GM19455 (cell line): ENCODE measurements at regions not wholly inside any gene's neighbourhood (a gene's known extent, or its start where the extent isn't known, plus 50 kb on each side); places are given as distances from the start of the nearest gene placed in this dataset.

Experiments used
- ATAC-seq: cut with Tn5 transposase; IDR thresholded peaks from one replicate; pipeline ENCODE4 v1.9.1; 2021; ENCODE audit not compliant: unreplicated experiment

GRCh38 chr10:8588135-8588534 lies 533.6 kb downstream of the GATA3 start:
- ATAC-seq, result no peak

DNA sequence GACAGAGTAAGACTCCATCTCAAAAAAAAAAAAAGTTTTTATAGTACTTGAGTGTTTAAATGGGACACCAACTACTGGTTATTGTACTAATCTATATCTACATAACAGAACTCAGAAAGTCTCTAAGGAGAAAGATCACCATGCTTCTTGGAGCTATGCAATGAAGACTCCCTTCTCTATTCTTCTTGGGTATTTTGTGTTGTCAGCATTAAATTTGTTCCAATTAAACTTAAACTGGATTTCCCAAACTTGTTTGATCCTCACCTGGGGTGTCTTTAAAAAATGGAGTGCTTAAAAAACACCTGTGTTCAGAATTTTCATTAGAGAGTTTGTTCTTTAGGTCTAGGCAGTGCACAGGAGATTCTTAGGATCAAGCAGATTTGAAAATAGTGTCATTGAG lies 536.0 kb downstream of the GATA3 start:
- ATAC-seq, result no peak

- ATAC-seq, result no peak
Measured at GRCh38 chr10:8591640-8592039, 537.2 kb downstream of the GATA3 start.

DNA sequence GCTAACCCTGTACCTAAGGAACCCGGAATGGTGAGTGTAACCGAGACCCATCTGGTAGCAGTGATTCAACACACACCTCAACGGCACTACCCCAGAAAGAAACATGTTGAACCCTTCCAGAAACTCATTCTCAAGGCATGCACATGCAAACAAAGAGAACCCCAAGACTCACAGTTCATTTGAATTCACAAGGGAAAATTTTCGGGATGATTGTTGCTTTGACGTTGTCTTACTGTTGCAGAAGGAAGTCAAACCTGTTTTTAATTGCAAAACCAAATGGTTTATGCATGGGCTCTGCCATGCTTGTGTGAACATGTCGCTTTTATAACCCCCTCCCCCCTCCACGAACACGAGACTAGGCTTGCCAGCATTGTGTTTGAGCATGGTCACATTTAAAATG lies 539.7 kb downstream of the GATA3 start:
- ATAC-seq, result no peak

DNA sequence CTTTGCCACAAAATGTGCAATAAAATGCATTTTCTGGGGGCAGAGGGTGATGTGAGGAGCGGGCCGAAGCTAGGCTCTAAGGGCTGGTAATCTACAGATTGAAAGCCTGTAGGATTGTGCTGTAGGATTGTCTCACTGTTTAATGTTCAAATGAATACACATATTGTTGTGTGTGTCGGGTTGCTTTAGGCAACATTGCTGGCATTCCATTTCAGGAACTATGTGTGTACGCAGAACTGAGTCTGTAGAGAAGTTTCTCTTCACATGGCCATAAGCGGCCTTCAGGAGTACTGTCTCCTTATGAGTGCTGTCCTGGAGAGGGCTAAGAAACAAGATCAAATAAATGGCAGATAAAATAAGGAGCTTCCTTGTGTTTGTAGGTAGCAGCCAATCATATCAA lies 540.2 kb downstream of the GATA3 start:
- no peak for ATAC-seq

DNA sequence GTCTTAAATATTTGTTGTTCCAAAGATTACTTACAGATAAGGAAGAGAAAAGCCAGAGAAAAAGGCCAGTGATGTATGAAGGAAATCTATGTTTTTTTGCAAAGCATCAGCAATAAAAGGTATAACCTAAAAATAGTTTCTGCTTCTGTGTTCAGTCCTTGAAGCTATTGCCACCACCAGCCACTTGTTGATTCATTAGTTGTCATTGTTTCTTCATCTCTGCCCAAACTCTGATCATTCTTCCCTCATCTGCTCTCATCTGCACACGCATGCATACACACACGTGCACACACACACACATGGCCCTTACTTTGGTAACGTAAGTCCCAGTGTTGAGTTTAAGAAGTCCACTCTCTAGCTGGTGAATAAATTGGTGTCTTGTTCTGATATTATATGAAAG lies 540.7 kb downstream of the GATA3 start:
- no peak for ATAC-seq

DNA sequence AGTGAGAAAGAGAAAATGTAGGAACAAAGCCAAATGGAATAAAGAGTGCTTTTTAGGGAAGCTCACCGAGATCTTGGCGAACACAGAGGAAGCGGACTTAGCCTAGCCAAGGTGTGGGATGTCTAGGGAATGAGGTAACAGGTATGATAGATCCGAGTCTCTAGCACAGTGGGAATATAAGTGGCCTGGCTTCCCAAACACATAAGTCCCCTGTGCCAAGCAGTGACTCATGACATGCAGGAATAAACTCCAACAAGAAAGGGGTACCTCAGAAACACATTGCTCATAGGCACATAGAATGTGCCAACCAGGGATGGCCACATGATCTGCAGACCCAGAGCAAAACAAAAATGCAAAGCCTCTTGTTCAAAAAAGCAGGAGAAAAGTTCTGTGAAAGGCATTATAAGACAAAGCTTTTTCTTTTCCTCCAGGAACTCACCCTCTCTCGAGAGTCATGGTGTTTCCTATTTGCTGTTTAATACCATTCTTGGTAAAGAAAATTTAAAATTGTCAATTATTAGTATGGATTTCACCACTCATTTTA lies 542.5 kb downstream of the GATA3 start:
- no peak for ATAC-seq

GRCh38 chr10:8600192-8600591 lies 545.7 kb downstream of the GATA3 start:
- no peak for ATAC-seq

DNA sequence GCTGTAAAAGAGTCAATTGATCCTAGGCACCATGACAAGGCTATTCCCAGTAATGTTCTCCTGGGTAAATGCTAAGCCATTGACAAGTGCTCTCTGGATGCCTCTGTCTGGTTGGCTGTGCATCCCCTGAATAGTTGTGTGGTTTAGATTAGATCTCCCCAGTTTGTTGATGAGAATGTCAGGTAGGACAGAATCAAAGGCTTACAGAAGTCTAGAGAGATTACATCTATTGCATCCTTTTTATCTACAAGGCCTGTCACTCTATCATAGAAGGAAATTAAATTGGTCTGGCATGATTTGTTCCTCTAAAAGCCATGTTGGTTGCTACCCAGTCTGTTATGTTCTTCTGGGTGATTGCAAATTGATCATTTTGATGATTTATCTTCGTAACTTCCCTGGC lies 548.3 kb downstream of the GATA3 start:
- ATAC-seq, result no peak

DNA sequence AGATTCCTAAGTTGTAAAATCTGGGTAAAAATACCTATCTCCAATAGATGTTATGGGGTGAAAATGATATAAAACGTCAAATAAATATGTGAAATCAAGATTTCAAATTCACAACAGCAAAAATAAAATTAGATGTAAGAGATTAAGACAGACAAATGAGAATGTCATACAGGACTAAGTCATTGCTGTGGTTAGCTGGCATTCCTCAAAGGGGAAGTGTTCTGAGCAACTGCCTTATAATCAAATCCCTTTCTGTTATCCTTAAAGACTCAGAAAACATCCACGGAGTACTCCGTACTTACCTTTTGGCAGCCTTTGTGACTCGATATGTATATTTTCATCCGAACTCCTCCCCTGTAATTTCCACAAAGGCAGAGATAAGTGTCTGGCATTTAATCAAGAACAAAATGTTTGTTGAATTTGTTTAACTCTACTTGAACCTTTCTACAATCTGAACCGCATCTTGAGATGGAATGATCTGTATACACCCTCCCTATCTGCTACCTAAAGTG lies 559.6 kb downstream of the GATA3 start:
- no peak for ATAC-seq

- ATAC-seq, result no peak
Measured at GRCh38 chr10:8615118-8615517, 560.6 kb downstream of the GATA3 start.

DNA sequence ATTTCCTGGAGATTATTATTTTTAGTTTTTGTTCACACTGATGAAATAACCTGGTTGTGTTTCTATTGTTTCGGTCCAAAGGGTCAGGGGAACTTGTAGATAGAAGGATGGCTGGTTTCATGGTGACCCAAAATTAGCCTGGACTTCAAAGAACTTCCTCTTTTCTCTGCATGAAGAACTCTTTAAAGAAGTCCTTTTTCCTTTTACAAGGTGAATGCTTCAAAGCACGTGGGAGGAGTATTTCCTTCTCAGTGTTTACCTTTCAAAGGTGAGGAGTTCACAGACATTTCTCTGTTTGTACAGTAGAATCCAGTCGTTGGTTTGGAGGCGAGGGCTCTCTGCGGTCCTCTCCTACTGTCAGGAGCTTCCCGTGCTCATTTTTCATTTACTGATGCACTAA lies 561.7 kb downstream of the GATA3 start:
- ATAC-seq, result no peak

DNA sequence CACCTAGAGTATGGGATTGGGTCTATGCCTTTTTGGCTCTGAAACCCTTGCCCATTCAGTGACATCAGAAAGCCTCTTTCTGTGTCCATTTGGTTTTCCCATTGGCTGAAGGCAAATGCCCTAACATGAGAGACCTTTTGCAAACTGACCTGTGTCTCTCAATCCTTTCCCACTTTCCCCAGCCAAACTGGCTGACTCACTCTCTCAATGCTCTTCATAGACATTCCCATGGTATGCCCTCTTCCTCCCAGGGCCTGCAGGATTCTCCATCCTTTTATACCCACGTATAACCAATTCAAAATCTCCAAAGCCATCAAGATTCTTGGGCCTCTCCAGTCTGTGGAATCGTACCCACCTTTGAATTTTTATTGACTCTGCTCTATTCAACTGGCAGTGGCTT lies 563.3 kb downstream of the GATA3 start:
- ATAC-seq, result no peak

GRCh38 chr10:8618834-8619233 lies 564.3 kb downstream of the GATA3 start:
- no peak for ATAC-seq

DNA sequence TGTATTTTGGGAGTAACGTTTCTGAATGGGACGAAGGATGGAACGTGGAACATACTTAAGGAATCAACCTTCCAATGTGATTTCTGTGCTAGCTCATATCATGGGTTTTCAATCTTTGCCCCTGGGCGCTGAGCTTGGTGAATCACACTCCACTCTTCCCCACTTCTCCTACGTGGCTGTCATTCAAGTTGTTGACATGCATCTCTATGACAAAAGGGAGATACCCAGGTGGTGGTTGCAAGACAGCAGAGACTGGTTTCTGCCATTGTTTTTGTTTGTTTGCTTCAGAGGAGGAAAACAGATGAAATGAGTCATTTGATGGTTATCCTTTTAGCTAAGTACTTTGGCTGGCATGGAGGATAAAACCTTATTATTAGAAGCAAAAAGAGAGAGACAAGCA lies 573.9 kb downstream of the GATA3 start:
- no peak for ATAC-seq

DNA sequence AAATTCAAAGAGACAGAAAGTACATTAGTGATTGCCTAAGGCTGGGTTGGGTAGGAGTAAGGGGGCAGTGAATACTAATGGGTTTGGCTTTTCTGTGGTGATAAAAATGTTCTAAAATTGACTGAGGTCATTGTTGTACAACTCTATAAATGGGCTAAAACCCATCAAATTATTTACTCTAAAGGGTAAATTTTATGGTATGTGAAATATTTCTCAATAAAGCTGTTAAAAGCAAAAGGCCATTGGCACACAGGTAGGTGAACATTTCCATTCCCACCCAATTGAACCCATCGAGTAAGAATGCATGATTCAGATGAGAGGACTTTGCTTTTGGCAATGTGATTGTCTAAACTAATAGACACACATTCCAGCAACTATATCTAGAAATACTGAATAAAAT lies 579.4 kb downstream of the GATA3 start:
- ATAC-seq, result no peak

DNA sequence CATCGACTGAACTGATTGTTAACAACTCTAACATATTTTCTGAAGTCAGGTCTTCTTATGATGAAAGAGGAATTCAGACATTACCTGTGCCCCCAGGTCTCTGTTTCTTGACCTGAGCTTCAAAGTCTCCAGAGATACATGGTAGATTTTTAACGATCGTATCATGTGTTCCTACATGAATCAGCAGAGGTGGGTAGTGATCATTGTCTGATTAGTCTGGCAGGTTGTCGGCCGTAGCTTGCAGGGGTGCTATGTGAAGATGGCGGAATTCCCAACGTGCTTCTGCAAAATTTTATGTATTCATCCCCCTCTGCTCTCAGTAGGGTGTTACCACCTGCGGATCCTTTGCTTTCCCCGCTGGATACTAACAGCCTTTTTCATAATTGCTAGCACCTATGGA lies 581.9 kb downstream of the GATA3 start:
- no peak for ATAC-seq

- ATAC-seq, result no peak
Measured at GRCh38 chr10:8637640-8638039, 583.2 kb downstream of the GATA3 start.

GRCh38 chr10:8638088-8638672 lies 583.7 kb downstream of the GATA3 start:
- ATAC-seq, result no peak

- ATAC-seq, result no peak
Measured at GRCh38 chr10:8639486-8640185, 585.1 kb downstream of the GATA3 start.

DNA sequence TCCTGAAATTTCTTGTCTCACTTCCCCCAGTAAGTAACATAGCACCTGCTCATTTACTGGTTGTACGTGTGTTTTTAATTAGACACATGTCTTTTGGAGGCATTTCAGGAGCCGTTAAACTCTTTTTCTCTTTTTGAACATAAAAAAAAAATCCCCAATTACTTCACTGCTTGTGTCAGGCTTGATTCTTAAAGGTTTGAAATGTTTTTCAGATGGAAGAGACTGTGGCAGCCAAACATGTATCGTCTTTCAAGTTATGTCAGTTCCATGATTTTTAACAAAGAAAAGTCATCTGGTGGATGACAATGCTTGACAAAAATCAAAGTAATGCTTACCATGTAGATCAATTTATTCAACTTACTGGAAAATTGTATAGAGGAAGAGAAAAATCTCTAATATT lies 585.8 kb downstream of the GATA3 start:
- no peak for ATAC-seq

DNA sequence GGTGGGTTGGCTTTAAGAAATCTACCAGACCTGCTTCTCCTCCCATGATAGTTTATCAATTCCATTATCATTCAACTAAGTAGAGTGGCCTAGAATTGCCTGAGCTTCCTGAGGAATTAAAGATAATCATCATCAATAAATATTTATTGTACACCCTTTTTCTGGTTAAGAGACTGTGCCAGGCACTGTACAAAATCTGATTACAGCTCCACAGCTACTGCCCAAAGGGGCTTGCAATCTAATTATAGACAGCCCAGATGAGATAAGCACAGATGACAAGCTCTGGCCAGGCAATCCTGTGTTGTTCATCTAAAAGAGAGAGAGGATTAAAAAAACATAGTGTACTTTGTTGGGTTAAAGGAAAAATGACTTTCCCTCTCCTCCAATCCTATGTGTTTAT lies 586.4 kb downstream of the GATA3 start:
- no peak for ATAC-seq

DNA sequence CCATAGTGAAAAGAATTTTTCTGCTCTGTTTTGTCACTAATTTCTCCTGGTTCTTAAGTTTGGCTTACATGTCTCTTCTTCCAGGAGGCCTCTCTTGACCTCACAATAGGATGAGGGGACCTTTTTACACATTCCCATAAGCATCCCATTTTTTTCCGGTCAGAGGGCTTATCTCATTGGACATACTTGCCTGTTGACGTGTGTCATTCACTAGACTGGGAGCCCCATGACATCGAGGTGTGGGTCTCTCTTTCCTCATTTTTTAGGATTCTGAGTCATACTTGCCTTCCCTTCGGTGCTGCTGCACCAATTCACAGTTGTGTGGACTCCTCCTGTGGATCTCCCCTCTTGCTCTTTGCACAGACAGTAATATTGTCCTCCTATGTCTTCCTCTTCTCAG lies 601.8 kb downstream of the GATA3 start:
- ATAC-seq, result no peak
